ENCODE measurements at regions not wholly inside any gene's neighbourhood (a gene's known extent, or its start where the extent isn't known, plus 50 kb on each side); places are given as distances from the start of the nearest gene placed in this dataset.
A peak's percentile ranks its signal among the peaks of the same experiment; 100 is the strongest.

DNA sequence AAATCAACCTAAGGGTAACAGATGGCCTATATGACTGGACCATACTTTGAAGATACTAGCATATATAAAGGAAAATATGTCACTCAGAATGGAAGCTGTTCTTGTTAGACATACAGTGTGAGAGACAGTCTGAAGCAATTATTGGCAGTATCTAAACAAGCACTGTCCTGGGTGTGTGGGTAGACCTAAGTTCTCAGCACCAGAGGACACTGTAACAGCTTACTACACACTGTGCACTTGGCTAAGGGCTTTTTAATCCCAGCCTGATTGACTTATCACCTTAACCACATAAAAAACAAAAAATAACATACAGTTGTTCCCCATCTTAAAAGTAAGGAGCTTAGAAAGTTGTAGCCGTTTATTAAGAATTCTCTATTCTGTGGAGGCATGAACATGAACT is 1066.1 kb upstream of the FANCL start:
- Histone ChIP-seq H3K27me3 (ENCODE audit: insufficient read depth, low read length, poor library complexity) (no peaks in the 10 kb centered on the region), H3K9me3 (ENCODE audit: insufficient read depth, low read length, severe bottlenecking) (no peaks in the 10 kb centered on the region), H3K79me2 (ENCODE audit: insufficient read depth, low read length) (no peaks in the 10 kb centered on the region), H3K4me3 (ENCODE audit: low read depth in 1 of 2, low read length in 2 of 2) (no peak overlapping the region), H4K20me1 (ENCODE audit: insufficient read depth, low read length) (no peaks in the 10 kb centered on the region), H3K4me1 (ENCODE audit: insufficient read depth, low read length) (peaks cover 40% of the 10 kb centered on the region), H3K27ac (ENCODE audit: low read length) (peak overlapping the region; percentile 54; the same call in 1 of the 2 replicates), H2AFZ (ENCODE audit: low read depth, low read length) (no peak overlapping the region), H3K9ac (ENCODE audit: low read depth, low read length) (no peak overlapping the region), H3K4me2 (ENCODE audit: insufficient read depth, low read length) (no peak overlapping the region), H3K36me3 (ENCODE audit: insufficient read depth, low read length) (no peaks in the 10 kb centered on the region)
- ATAC-seq (ENCODE audit: insufficient read depth, low read depth) = peak; percentile 62
- TF ChIP-seq CTCF (IDR thresholded peaks at IDR 0.05; ENCODE audit: borderline replicate concordance, extremely low read depth, low read length, poor library complexity, severe bottlenecking) (peak; percentile 30), EZH2 (IDR thresholded peaks at IDR 0.05; ENCODE audit: borderline replicate concordance, low read depth, low read length, severe bottlenecking) (no peak)
- DNase-seq = no peak

DNA sequence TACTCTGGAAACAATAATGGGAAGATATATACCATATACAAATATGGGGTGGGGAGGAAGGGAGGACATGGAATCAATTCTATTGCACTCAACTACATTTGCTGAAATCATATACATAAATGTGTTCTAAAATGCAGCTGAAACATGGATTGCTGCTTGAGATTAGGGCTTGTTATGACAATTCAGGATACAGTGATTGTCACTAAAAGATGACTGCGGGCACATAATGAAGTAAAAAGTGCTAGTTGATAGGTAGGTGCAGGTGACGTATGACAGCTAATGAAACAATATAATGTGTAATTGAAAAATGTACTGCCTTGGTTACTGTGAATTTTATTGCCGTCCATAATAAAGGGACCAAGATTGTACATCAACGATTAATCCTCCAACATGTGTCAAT is 1062.1 kb upstream of the FANCL start:
- no peaks in the 10 kb centered on the region for H3K27me3 ChIP-seq (ENCODE audit: insufficient read depth, low read length, poor library complexity)
- no peaks in the 10 kb centered on the region for H3K36me3 ChIP-seq (ENCODE audit: insufficient read depth, low read length)
- H2AFZ ChIP-seq (ENCODE audit: low read depth, low read length) = no peak overlapping the region
- ATAC-seq (ENCODE audit: insufficient read depth, low read depth) = no peak
- H4K20me1 ChIP-seq (ENCODE audit: insufficient read depth, low read length) = no peaks in the 10 kb centered on the region
- no peaks in the 10 kb centered on the region for H3K9me3 ChIP-seq (ENCODE audit: insufficient read depth, low read length, severe bottlenecking)
- H3K4me1 ChIP-seq (ENCODE audit: insufficient read depth, low read length) = peaks cover 28% of the 10 kb centered on the region
- no peak overlapping the region for H3K4me3 ChIP-seq (ENCODE audit: low read depth in 1 of 2, low read length in 2 of 2)
- DNase-seq = no peak
- H3K9ac ChIP-seq (ENCODE audit: low read depth, low read length) = no peak overlapping the region
- no peak overlapping the region for H3K4me2 ChIP-seq (ENCODE audit: insufficient read depth, low read length)
- H3K27ac ChIP-seq (ENCODE audit: low read length) = no peak overlapping the region
- TF ChIP-seq CTCF (IDR thresholded peaks at IDR 0.05; ENCODE audit: borderline replicate concordance, extremely low read depth, low read length, poor library complexity, severe bottlenecking) (no peak), EZH2 (IDR thresholded peaks at IDR 0.05; ENCODE audit: borderline replicate concordance, low read depth, low read length, severe bottlenecking) (no peak)
- no peaks in the 10 kb centered on the region for H3K79me2 ChIP-seq (ENCODE audit: insufficient read depth, low read length)

- H3K79me2 ChIP-seq (ENCODE audit: insufficient read depth, low read length) = no peaks in the 10 kb centered on the region
Observed at GRCh38 chr2:59302683-59303082, 1061.6 kb upstream of the FANCL start.

More at GRCh38 chr2:59302683-59303082, 1061.6 kb upstream of the FANCL start:
- Histone ChIP-seq H3K27ac (ENCODE audit: low read length) (no peak overlapping the region), H4K20me1 (ENCODE audit: insufficient read depth, low read length) (no peaks in the 10 kb centered on the region), H3K4me1 (ENCODE audit: insufficient read depth, low read length) (peaks cover 22% of the 10 kb centered on the region), H3K27me3 (ENCODE audit: insufficient read depth, low read length, poor library complexity) (no peaks in the 10 kb centered on the region), H3K4me2 (ENCODE audit: insufficient read depth, low read length) (no peak overlapping the region), H2AFZ (ENCODE audit: low read depth, low read length) (no peak overlapping the region), H3K36me3 (ENCODE audit: insufficient read depth, low read length) (no peaks in the 10 kb centered on the region), H3K9ac (ENCODE audit: low read depth, low read length) (no peak overlapping the region), H3K4me3 (ENCODE audit: low read depth in 1 of 2, low read length in 2 of 2) (no peak overlapping the region), H3K9me3 (ENCODE audit: insufficient read depth, low read length, severe bottlenecking) (no peaks in the 10 kb centered on the region)
- ATAC-seq (ENCODE audit: insufficient read depth, low read depth) (no peak), DNase-seq (no peak)
- TF ChIP-seq CTCF (IDR thresholded peaks at IDR 0.05; ENCODE audit: borderline replicate concordance, extremely low read depth, low read length, poor library complexity, severe bottlenecking) = no peak
- no peak for TF ChIP-seq EZH2 (IDR thresholded peaks at IDR 0.05; ENCODE audit: borderline replicate concordance, low read depth, low read length, severe bottlenecking)
